Stimulated activated CD4-positive, alpha-beta T cell treated with anti-CD3 and anti-CD28 coated beads, Interleukin-2, amount 100 ng/mL, for 4 hours (primary cell): ENCODE measurements at regions not wholly inside any gene's neighbourhood (a gene's known extent, or its start where the extent isn't known, plus 50 kb on each side); places are given as distances from the start of the nearest gene placed in this dataset.
"Not testable (repeated sequence)": the region's sequence is repeated elsewhere in the genome, so short reads cannot be mapped to it uniquely, and the experiment has no call there.

Experiments used
- DNase-seq: peaks from one replicate; pipeline ENCODE4 v3.0.0-alpha.2; 2020; ENCODE audit warnings: low read depth

DNA sequence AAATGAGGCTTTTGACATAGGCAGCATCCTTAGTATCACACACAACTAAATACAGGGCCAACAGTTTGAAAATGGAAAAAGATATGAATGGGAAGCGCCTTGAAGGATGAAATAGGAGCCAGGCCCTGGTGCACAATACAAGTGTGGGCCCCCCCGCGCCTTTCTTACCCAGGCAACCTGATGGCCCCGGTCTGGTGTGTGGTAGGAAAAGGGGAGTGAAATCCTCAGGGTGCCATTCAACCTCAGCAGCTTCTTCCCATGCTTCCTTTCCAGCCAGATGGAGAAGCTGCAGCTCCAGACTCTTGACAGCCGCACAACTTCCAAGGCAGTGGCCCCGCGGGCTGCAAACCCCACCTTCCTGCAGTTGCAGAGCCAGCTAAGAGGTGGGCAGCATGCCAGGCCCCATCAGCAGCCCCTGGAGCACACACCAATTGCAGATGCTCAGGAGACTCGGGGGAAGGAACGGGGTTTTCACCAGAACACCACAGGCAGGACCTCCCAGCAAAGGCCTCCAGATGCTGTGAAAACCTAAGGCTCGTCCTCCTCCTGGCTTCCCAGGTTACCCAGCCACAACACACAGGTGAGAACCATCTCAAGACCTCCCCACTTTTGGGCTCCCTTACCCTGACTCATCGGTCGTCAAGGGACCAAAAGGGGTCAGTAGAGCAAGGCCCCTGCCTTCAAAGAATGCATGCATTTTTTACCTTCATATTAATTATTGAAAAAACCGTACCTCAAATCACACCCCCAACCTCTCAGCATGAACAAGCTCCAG lies 101.6 kb downstream of the CPN2 start:
- no peak for DNase-seq

DNA sequence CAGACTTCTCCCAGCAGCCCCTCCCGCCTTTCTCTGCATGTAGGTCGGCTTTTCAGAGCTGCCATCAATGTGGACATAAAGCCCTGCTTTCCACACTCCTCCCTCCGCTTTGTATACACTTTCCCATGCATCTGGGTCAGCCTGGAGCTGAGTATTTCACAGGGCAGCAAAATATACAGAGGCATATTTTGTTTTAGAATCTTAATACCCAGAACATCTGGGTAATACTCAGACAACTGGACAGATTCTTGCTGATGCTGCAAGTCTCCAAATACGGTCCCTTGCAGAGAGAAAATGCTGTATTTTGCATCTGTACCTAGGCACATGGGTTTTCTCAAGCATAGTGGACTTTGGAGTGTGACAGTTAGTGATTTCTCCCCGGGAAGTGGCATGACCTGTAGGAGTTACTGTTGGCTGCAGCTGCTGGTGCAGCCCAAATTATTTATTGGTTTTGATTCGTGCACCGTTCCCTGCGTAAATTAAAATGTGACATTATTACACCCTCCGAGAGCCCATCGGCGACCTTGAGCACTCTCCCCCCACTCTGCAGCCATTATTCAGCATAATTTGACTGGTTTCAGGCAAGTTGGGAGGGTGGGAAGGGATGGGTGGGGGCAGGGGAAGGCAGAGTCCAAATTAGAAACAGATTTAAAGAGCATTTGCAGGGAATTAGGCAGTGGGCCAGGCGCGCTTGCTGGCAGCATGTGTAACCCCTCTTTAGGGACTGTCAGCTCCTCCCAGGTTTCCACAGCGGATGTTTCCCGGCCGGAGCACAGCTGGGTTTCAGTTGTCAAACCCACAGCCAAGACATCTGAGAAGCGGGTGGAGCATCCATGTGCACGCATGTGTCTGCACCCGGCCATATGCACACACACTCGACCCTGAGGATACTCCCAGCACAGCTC lies 100.8 kb downstream of the CPN2 start:
- DNase-seq, result no peak

DNA sequence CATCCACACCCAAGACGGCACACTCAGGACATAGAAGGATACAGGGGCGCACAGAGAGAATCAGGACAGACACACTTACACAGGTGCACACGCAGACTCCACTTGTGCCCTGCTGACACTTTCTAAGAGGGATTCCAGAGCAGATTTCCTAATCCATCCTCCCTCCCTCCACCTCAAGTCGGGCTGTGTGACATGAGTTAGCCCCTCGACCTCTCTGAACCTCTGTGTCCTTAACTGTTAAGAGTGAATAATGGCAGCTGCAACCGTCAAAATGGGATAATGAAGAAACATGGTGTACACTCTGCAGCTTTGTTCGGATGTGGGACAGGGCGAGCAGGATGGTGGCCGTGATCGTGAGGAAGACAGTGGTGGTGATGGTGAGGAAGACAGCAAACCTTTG lies 100.1 kb downstream of the CPN2 start:
- no peak for DNase-seq

DNA sequence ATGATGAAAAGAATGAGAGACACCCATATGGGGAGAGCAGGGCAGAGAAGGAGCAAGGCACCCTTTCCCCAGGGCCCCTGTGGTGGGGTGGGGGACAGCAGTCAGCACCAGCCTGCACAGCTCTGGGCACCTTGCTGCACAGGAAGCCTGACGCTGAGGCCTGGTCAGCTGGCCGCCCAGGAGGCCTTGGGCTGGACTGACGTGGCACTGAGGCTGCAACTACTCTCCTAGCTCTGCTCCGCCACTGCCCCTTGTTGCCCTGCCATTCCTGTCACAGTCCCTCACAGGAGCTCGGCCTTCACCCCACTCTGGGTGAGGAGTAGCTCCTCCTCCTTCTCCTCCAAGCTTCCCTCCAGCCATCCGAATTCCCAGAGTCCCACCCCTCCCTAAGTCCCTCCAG lies 99.7 kb downstream of the CPN2 start:
- DNase-seq, result no peak

DNA sequence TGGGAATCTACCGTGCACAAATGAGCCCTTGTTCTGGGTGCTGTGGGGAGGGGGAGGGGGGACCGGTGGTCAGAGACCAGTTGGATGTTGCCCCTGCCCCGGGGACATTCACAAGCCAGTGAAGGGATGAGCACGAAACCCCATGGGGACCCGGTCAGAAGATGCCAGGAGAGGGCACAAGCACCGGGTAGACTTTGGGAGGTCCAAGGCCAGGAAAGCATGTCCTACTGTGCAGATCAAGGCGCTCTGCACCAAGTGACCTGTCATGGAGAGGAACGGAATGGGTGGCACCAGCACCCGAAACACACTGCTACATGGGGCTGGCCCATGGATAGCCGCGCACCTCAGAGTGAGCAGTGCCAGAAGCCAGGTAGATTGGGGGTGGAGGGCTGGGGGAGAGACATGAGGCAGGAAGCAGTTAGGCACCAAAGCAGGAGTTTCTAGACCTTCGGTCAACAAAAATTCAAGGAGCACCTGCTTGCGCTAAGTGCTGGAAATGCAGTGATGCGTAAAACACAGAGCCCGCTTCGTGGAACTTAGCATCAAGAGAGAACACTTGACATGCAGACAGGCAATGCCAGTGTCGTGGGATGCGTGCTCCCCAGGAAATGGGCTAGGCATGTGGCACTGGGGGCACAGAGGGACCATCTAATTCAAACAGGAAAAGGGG lies 99.1 kb downstream of the CPN2 start:
- DNase-seq, result no peak

DNA sequence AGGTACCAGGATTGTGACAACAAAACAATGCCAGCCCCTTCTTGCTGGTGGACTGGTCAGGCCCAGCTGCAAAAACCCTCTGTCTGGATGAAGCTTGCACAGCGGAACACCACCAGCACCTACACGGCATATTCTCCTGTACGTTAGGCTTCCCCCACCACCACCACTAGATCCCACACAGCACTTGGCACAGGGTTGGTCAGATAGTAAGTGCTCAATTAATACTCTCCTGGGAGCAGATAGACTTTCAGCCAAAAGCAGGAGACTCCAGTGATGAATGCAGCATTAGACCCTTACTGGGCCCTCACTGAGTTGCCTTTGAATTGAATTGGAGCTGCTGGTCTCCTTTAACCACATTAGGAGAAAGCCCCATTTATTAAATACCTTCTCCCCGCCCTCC lies 97.9 kb downstream of the CPN2 start:
- DNase-seq, result no peak

DNA sequence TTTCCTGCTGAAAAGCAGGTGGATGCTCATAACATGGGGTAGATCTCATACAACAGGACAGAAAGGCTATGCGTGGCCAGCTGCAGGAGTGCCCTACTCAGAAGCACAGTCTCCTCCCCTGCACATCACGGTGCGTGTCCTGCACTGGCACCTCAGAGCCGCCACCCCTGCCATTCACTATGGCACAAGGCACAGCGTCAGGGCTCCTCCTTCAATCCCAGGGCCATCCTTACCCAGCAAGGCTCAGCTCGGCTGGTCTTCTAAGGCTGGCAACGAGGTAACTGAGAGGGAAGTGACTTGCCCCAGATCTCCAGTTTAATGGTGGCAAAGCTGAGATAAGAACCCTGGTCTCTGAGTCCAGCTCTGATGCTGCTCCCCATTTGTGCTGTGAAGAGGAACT lies 97.1 kb downstream of the CPN2 start:
- no peak for DNase-seq

DNA sequence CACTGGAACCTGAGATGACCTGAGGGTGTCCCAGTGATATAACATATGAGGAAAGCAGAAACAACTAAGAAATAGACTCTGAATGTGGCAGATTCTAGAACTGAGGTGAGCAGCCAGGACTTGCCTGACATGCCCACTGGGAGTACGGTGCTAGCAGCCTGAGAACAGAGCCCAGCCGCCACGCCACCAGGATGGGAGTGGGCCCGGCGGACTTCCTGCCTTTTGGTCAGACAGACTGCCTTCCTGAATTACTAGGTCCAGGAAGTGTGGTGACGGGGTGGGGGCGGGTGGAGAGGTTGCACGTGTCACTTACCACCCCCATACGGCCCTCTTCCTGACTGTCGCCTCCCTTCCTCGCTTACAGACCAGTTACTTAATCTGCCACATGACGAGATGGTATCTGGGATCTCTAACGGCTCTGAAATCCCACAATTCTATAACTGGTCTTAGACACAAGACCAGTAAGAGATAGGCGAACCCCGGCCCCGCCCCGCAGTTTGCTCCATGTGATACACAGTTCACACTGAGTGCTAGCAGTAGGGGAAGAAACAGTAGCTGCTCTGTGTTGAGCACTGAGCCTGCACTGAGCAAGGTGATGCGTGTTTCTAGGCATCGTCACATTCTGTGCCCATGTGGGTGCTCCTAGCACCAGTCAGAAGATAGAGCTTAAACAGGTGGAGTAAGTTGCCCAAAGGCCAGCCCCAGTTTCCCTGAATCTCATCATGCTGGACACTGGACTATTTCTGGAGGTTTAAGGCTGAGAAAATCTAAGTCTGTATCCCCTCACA lies 95.7 kb downstream of the CPN2 start:
- DNase-seq, result peak; percentile 49

DNA sequence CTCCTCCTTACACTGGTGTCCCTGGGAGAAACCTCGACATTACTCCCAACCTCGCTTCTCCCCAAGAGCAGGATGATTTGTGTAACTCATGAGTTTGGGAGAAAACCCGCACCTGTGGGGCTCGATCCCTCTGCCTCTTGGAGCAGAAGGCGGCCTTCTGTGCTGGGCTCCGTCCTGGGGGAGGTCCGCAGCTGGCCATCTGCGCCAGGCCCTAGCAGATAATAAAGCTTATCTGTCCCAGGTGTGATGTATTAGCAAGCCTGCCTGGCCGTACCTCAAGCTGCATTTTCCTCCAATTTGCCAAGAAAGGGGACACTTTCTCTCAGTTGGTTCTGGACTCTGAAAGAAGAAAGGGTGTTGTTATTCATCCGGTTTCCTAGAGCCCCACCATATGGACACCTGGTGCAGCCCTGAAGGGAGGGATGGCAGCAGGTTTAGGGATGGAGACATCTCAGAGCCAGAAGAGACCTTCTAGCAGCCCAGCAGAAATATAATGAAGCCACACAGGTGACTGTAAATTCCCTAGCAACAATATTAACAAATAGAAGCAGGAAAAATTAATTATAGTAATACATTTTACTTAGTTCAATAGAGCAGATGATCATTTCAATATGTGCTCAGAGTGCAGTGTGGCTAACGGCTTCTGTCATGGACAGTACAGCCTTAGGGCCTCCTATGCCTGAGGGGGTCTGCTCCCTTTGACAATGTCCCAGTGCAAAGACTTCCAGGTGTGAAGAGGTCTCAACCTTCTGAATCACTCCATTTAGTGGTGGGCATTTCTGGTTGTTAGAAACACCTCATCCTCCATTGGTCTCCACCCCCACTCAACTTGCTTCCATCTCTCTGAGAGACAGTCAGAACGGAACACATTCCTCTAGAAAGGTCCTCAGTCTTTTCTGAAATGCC lies 94.8 kb downstream of the CPN2 start:
- DNase-seq, result no peak

DNA sequence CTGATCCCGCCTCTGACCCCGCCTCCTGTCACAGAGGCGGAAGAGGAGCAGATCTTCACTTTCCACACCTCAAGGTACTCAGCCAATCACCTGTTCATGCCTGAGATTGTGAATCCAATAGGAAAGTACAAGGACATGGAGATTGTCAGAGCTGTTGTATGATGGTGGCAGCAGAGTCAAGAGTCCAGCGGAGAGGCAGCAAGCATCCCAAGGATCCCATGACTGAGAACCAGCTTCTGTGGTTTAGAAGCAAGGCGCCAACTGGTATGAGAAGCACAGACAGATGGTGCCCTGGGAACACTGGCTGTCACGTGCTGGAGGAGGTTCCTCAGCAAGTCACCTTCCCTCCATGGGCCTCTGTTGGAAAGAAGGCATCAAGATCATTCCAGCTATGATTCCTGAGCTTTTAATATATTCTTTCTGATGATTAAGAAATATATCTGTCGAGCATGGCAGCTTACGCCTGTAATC lies 93.9 kb downstream of the CPN2 start:
- DNase-seq, result no peak

DNA sequence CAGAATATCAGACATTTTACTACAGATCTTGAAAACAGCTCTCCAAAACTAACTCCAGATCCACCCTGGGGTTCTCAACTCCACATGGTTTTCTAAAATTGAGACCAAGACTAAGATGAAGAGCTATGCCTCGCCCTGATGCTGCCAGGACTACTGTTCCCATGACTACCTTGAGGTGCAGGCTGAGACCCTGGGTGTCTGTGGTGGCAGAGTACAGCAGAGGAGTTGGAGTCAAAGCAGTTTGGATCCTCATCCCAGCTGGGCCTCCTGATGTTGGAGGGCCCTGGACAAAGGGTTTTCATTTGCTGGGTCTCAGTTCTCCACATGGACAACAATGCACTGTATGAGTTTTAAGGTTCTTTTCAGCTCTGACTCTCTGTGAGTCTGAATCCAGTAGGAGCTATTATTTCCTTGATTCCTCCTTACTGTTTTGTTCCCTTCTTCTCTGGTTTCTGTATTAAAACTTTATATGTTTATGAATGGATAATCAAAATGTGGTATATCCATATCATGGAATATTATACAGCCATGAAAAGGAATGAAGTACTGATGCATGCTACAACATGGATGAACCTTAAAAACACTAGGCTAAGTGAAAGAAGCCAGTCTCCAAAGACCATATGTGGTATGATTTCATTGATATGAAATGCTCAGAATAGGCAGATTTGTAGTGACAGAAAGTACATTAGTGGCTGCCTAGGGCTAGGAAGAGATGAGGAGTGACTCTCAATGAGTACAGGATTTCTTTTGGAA lies 93.0 kb downstream of the CPN2 start:
- no peak for DNase-seq

DNA sequence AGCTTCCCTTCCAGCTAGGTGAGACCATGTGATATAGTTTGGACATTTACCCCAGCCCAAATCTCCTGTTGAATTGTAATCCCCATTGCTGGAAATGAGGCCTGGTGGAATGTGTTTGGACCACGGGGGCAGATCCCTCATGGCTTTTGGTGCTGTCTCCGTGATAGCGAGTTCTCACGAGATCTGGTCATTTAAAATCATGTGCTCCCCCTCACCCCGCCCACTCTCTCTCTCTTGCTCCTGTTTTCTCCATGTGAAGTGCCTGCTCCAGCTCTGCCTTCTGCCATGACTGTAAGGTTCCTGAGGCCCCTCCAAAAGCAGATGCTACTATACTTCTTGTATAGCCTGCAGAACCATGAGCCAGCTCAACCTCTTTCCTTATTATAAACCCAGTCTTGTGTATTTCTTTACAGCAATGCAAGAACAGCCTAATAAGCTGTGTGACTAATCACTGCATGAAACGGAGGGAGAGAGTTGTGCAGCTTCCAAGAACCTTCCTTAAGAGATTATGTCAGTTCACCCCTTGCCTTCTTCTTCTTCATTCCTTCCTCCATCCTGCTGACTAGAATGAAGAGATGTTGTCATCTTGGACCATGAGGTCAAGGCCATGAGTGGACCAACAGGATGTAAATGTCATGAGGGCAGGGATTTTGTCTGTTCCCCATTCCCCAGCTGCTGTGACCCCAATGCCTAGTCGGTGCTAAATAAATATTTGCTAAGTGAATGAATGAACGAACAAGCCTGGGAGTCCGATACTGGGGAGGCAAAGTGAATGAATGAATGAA lies 91.0 kb downstream of the CPN2 start:
- DNase-seq, result no peak

DNA sequence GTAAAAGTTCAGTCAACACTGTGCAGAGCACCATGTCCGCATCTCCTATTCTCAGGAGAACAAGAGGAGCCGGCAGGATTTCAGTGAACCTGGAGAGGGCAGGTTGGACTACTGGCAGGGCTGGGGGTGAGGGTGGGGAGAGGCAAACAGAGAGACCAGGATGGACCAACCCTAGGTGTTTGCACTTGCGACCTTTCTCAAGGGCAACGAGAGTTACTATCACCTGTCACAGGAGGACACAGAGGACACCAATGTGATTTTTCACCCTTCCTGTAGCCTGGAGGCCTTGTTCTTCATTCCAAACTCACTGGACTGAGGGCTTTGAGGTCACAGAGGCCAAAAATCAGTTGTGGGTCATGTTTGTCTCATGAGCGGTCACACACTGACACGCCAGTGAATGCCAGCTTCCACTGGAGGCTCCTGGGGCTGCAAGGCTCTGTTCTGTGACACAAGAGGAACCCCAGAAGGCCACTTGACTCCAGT lies 89.5 kb downstream of the CPN2 start:
- DNase-seq, result no peak

DNA sequence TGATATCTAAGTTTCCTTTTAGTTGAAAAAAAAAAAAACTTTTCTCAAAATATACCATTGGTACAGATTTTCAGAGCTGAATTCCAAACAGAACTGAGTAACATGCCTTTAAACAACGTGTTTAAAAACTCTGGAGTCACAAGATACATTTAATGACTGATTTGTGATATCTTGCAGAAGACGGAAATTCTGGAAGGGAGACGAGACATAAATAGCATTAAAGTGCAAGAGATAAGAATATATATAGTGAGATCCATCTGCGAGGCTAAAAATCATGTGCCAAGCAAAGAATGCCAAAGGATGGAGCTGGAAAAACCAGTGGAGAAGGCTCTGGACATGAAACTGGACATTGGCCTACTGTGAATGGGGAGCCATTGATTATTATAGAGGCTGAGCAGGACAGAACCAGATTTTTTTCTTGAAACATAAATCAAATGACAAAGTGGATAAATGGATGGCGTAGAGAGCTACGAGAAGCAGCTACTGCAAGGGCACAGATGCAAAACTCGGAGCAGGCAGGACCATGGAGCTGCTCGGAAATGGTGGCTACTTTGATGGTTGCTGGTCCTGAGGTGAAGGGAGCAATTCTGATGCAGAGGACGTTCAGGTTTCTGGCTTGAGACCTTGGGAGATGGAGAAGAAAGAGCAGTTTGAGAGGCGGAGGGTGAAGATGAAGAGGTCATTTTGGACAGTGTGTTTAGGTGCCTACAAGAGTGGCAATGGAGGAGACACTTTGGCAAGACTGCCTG lies 88.8 kb downstream of the CPN2 start:
- no peak for DNase-seq

DNA sequence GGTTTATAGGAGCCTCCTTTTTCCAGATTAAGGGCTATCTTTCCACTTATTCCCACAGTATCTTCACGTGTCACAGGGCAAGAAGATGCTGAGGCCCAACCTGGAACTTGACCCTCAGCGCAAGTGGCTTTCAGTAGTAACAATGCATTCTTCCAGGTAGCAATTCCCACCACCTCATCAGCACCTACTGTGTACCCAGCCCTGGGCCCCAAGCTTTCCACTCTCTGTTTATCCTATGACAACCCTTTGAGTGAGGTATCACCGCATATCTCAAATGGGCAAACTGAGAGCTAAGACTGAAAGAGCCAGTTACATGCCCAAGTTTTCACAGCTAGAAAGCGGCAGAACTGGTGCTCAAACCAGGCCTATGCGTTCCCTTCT lies 88.2 kb downstream of the CPN2 start:
- DNase-seq, result no peak

DNA sequence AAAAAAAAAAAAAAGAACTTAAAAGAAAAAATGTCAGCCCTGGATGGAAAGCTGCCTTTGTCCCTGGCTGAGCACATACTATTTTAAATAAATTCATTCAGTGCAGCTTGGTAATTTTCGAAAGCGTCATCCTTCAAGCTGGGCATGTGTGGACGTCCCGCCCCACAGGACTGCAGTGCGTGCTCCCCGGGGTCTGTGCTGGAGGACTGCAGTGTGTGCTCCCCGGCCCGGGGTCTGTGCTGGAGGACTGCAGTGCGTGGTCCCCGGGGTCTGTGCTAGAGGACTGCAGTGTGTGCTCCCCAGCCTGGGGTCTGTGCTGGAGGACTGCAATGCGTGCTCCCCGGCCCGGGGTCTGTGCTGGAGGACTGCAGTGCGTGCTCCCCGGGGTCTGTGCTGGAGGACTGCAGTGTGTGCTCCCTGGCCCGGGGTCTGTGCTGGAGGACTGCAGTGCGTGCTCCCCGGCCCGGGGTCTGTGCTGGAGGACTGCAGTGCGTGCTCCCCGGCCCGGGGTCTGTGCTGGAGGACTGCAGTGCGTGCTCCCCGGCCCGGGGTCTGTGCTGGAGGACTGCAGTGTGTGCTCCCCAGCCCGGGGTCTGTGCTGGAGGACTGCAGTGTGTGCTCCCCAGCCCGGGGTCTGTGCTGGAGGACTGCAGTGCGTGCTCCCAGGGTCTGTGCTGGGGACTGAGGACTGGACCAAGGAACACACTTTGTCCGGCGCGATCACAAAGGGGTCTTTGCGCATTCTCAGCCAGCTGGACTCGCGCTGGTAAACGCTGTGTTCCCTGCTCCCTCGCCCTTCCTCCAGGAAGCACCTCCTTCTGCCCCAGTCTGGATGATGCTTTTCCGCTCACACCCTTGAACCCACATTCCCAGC lies 86.3 kb downstream of the CPN2 start:
- DNase-seq, result not testable (repeated sequence)

DNA sequence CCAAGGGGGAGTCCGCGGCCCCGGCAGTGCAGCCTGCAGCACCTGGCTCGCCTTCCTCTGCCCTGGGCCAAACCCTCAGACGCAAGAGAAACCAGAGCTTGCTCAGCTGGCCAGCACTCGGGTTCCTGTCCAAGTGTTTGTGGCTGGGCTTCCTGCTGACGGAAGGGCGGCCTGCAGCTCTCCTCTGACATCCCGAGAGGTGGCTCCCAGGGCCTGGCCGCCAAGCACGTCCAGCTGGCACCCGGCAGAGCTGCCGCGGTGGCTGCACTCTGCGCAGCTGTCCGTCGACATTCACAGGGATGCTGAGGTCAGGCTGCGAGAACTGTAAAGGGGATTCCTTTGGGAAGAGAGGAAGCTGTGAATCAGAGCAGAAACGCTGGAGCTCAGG lies 85.6 kb downstream of the CPN2 start:
- DNase-seq, result no peak
